H9 (cell line): ENCODE measurements at regions not wholly inside any gene's neighbourhood (a gene's known extent, or its start where the extent isn't known, plus 50 kb on each side); places are given as distances from the start of the nearest gene placed in this dataset.

Source experiments
- DNase-seq: peaks from one replicate; pipeline ENCODE4 v3.0.0-alpha.2; 2017
- H2AFZ ChIP-seq: one replicate; pipeline ENCODE4 v1.6.1; 2013; ENCODE audit warnings: mild to moderate bottlenecking, low read length, control low read depth, moderate library complexity
- H2AK5ac ChIP-seq: 2 replicates; pipeline ENCODE4 v1.6.1; 2013; ENCODE audit warnings: low read length, control low read depth, mixed read lengths; ENCODE audit not compliant: insufficient read length
- H2BK120ac ChIP-seq: one replicate; pipeline ENCODE4 v1.6.1; 2013; ENCODE audit warnings: low read depth, mild to moderate bottlenecking, low read length, control low read depth, inconsistent platforms; ENCODE audit not compliant: poor library complexity, severe bottlenecking
- H2BK12ac ChIP-seq: 2 replicates; pipeline ENCODE4 v1.6.1; 2013; ENCODE audit warnings: low read length, control low read depth, mixed read lengths, low read depth; ENCODE audit not compliant: insufficient read length
- H2BK15ac ChIP-seq: 2 replicates; pipeline ENCODE4 v1.6.1; 2013; ENCODE audit warnings: low read depth, low read length, control low read depth
- H2BK20ac ChIP-seq: one replicate; pipeline ENCODE4 v1.6.1; 2013; ENCODE audit warnings: low read depth, mild to moderate bottlenecking, low read length, control low read depth, inconsistent platforms; ENCODE audit not compliant: poor library complexity, severe bottlenecking
- H2BK5ac ChIP-seq: 2 replicates; pipeline ENCODE4 v1.6.1; 2013; ENCODE audit warnings: low read length, control low read depth, mixed read lengths; ENCODE audit not compliant: insufficient read length
- H3K14ac ChIP-seq: 2 replicates; pipeline ENCODE4 v1.6.1; 2013; ENCODE audit warnings: low read length, control low read depth; ENCODE audit not compliant: insufficient read depth
- H3K18ac ChIP-seq: 2 replicates; pipeline ENCODE4 v1.6.1; 2013; ENCODE audit warnings: low read depth, mild to moderate bottlenecking, mixed read lengths, low read length, control low read depth; ENCODE audit not compliant: insufficient read length
- H3K23ac ChIP-seq: 2 replicates; pipeline ENCODE4 v1.6.1; 2013; ENCODE audit warnings: low read length, control low read depth, mixed read lengths, low read depth; ENCODE audit not compliant: insufficient read length
- H3K23me2 ChIP-seq: 2 replicates; pipeline ENCODE4 v1.6.1; 2013; ENCODE audit warnings: low read depth, mild to moderate bottlenecking, mixed read lengths, low read length, control low read depth; ENCODE audit not compliant: insufficient read length, poor library complexity, severe bottlenecking
- H3K27ac ChIP-seq: 2 replicates; pipeline ENCODE4 v1.5.1; 2013; ENCODE audit warnings: low read length, control low read depth, mixed read lengths, low read depth; ENCODE audit not compliant: insufficient read length
- H3K27me3 ChIP-seq: 2 replicates; pipeline ENCODE4 v1.6.1; 2013; ENCODE audit warnings: low read length, control low read depth, inconsistent platforms; ENCODE audit not compliant: insufficient read depth
- H3K4ac ChIP-seq: 2 replicates; pipeline ENCODE4 v1.6.1; 2013; ENCODE audit warnings: low read depth, mild to moderate bottlenecking, control low read depth, inconsistent platforms, low read length, moderate library complexity
- H3K4me1 ChIP-seq: 2 replicates; pipeline ENCODE4 v1.6.1; 2013; ENCODE audit warnings: low read length, control low read depth, inconsistent platforms; ENCODE audit not compliant: insufficient read depth
- H3K4me2 ChIP-seq: 2 replicates; pipeline ENCODE4 v1.6.1; 2013; ENCODE audit warnings: low read length, control low read depth, mixed read lengths; ENCODE audit not compliant: insufficient read length, insufficient read depth
- H3K56ac ChIP-seq: 2 replicates; pipeline ENCODE4 v1.6.1; 2013; ENCODE audit warnings: low read depth, mild to moderate bottlenecking, mixed read lengths, low read length, control low read depth; ENCODE audit not compliant: insufficient read length
- H3K79me1 ChIP-seq: 2 replicates; pipeline ENCODE4 v1.6.1; 2013; ENCODE audit warnings: low read depth, mild to moderate bottlenecking, moderate library complexity, low read length, control low read depth, inconsistent platforms; ENCODE audit not compliant: insufficient read depth, poor library complexity, severe bottlenecking
- H3K79me2 ChIP-seq: 2 replicates; pipeline ENCODE4 v1.6.1; 2013; ENCODE audit warnings: low read length, control low read depth, inconsistent platforms; ENCODE audit not compliant: insufficient read depth
- H3K9ac ChIP-seq: 2 replicates; pipeline ENCODE4 v1.6.1; 2013; ENCODE audit warnings: low read length, control low read depth, mixed read lengths; ENCODE audit not compliant: insufficient read length; ENCODE audit errors: extremely low read depth
- H3K9me3 ChIP-seq: one replicate; pipeline ENCODE4 v1.6.1; 2013; ENCODE audit warnings: low read depth, low read length, inconsistent platforms; ENCODE audit not compliant: control insufficient read depth
- H3T11ph ChIP-seq: one replicate; pipeline ENCODE4 v1.6.1; 2013; ENCODE audit warnings: mild to moderate bottlenecking, low read length, control low read depth, inconsistent platforms
- H4K20me1 ChIP-seq: one replicate; pipeline ENCODE4 v1.6.1; 2013; ENCODE audit not compliant: control insufficient read depth, insufficient read length, insufficient read depth
- H4K5ac ChIP-seq: 2 replicates; pipeline ENCODE4 v1.6.1; 2013; ENCODE audit warnings: low read depth, mild to moderate bottlenecking, mixed read lengths, low read length, control low read depth; ENCODE audit not compliant: insufficient read length
- H4K8ac ChIP-seq: replicated peaks from 2 replicates; pipeline ENCODE4 v1.6.1; 2013; ENCODE audit warnings: low read length, control low read depth, mixed read lengths, low read depth; ENCODE audit not compliant: insufficient read length
- H4K91ac ChIP-seq: 2 replicates; pipeline ENCODE4 v1.6.1; 2013; ENCODE audit warnings: low read depth, mild to moderate bottlenecking, moderate library complexity, mixed read lengths, low read length, control low read depth; ENCODE audit not compliant: insufficient read length
- H3K27ac Mint-ChIP-seq, 3 experiments: 2 replicates in 2 of 3; 3 replicates in 1 of 3; pipeline ENCODE4 v1.8.0; 2020 to 2021; ENCODE audit warnings: mixed read lengths in 3 of 3, mild to moderate bottlenecking in 1 of 3, moderate library complexity in 1 of 3
- H3K27me3 Mint-ChIP-seq: 2 replicates; pipeline ENCODE4 v1.8.0; 2021; ENCODE audit warnings: low read depth, mild to moderate bottlenecking, moderate library complexity, mixed read lengths
- H3K36me3 Mint-ChIP-seq, 3 experiments: 2 replicates in 2 of 3; 3 replicates in 1 of 3; pipeline ENCODE4 v1.8.0; 2020 to 2021; ENCODE audit warnings: low read depth in 3 of 3, mixed read lengths in 3 of 3; ENCODE audit not compliant: insufficient read depth in 1 of 3
- H3K4me1 Mint-ChIP-seq, 2 experiments: 2 replicates each; pipeline ENCODE4 v1.8.0; 2020; ENCODE audit warnings: mixed read lengths in 2 of 2
- H3K4me3 Mint-ChIP-seq, 2 experiments: 2 replicates in 1 of 2; 3 replicates in 1 of 2; pipeline ENCODE4 v1.8.0; 2020 to 2021; ENCODE audit warnings: mild to moderate bottlenecking in 2 of 2, mixed read lengths in 2 of 2, moderate library complexity in 1 of 2
- H3K9me3 Mint-ChIP-seq, 2 experiments: 2 replicates in 1 of 2; 3 replicates in 1 of 2; pipeline ENCODE4 v1.8.0; 2020; ENCODE audit warnings: mild to moderate bottlenecking in 2 of 2, mixed read lengths in 2 of 2, moderate library complexity in 1 of 2
- WGBS: extraction: QIAGEN DNeasy Blood & Tissue Kit; methylation state at CpG from one replicate; pipeline ENCODE4 v1.1.7; 2013; ENCODE audit warnings: missing lambda C conversion rate, low lambda C conversion rate, mixed read lengths; ENCODE audit not compliant: insufficient read length; ENCODE audit errors: extremely low coverage; 5-methylcytosine and 5-hydroxymethylcytosine counted together
- TF ChIP-seq, protein P1 (sequence below): fragments of 200-600 bp; sonication (generic); conservative IDR thresholded peaks from 3 replicates; pipeline ENCODE4 v1.8.0; 2021; ENCODE audit warnings: antibody characterized with exemption, mild to moderate bottlenecking

DNA sequence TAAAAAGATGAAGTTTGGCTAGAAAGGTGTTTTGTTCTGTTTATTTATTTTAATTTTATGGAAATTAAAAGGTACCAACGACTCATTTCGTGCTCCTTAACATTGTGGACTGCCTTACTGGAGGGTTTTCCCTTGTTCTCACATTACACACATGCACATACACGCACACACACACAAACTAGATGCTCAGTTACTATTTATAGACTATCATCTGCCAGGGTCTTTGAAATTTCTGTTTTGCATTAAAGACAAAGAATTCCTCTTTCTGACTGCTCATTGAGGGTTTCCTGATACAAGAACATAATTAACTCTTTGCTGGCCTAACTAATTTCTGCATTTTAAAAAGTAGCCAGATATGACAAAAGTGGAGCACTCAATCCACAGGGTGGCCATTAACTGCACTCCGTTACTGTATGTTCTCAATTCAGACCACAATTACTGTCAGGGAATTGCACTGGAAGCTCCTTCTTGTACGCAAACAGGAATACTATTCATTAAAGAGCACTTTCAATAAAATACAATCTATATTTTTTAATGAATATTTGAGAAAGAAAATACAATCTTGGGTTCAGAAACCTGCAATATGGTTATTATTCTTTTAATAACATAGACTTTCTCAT is 366.9 kb upstream of the GALNT5 start:
- no peak for DNase-seq
- H3K27me3 Mint-ChIP-seq = peaks cover 10% of the 10 kb centered on the region
- Histone ChIP-seq H3K9me3 (no peaks in the 10 kb centered on the region), H3K9ac (no peak overlapping the region), H3K27ac (no peak overlapping the region), H3K56ac (no peak overlapping the region), H3K23me2 (no peaks in the 10 kb centered on the region), H2BK20ac (no peak overlapping the region), H2BK120ac (no peak overlapping the region), H2AFZ (no peak overlapping the region), H4K8ac (no peak overlapping the region), H3T11ph (no peak overlapping the region), H4K91ac (no peak overlapping the region), H3K23ac (no peak overlapping the region), H2BK12ac (no peak overlapping the region), H3K4me2 (no peak overlapping the region), H3K18ac (no peak overlapping the region), H3K79me1 (no peaks in the 10 kb centered on the region), H3K4me1 (peaks cover 4% of the 10 kb centered on the region; the same call in 1 of the 2 replicates), H3K4ac (no peak overlapping the region), H3K79me2 (no peaks in the 10 kb centered on the region), H3K27me3 (no peaks in the 10 kb centered on the region), H2AK5ac (no peak overlapping the region), H2BK15ac (no peak overlapping the region), H4K5ac (no peak overlapping the region), H3K14ac (no peak overlapping the region), H2BK5ac (no peak overlapping the region), H4K20me1 (no peaks in the 10 kb centered on the region)
- TF ChIP-seq, protein P1, sequence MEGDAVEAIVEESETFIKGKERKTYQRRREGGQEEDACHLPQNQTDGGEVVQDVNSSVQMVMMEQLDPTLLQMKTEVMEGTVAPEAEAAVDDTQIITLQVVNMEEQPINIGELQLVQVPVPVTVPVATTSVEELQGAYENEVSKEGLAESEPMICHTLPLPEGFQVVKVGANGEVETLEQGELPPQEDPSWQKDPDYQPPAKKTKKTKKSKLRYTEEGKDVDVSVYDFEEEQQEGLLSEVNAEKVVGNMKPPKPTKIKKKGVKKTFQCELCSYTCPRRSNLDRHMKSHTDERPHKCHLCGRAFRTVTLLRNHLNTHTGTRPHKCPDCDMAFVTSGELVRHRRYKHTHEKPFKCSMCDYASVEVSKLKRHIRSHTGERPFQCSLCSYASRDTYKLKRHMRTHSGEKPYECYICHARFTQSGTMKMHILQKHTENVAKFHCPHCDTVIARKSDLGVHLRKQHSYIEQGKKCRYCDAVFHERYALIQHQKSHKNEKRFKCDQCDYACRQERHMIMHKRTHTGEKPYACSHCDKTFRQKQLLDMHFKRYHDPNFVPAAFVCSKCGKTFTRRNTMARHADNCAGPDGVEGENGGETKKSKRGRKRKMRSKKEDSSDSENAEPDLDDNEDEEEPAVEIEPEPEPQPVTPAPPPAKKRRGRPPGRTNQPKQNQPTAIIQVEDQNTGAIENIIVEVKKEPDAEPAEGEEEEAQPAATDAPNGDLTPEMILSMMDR = no peak
- H3K4me1 Mint-ChIP-seq = peaks cover 25 to 34% of the 10 kb centered on the region in 2 experiments
- H3K27ac Mint-ChIP-seq = no peak overlapping the region; a peak in 1 of 7 replicates
- H3K9me3 Mint-ChIP-seq = no peaks in the 10 kb centered on the region; a peak in 1 of 5 replicates
- no peaks in the 10 kb centered on the region for H3K36me3 Mint-ChIP-seq
- no CpG with 5 or more reads among the region's 5 CpGs for WGBS
- no peak overlapping the region for H3K4me3 Mint-ChIP-seq
